ENCODE measurements at regions not wholly inside any gene's neighbourhood (a gene's known extent, or its start where the extent isn't known, plus 50 kb on each side); places are given as distances from the start of the nearest gene placed in this dataset.

GRCh38 chr5:17788351-17788750, 154.1 kb downstream of the TAF11L14 start:
- TF ChIP-seq TAF1 (IDR thresholded peaks at IDR 0.05; ENCODE audit: borderline replicate concordance, low read depth, low read length) (no peak), POLR2AphosphoS5 (IDR thresholded peaks at IDR 0.05; ENCODE audit: low read depth, low read length) (no peak), POLR2A (IDR thresholded peaks at IDR 0.05; ENCODE audit: low read depth, low read length) (no peak)

Data from GM12892 (cell line).